CD14-positive monocyte (primary cell): ENCODE measurements at regions not wholly inside any gene's neighbourhood (a gene's known extent, or its start where the extent isn't known, plus 50 kb on each side); places are given as distances from the start of the nearest gene placed in this dataset.

Source experiments
- DNase-seq, 3 donors: peaks; one replicate each; pipeline ENCODE4 v3.0.0-alpha.2; 2011 to 2022
- H2AFZ ChIP-seq: 2 replicates; pipeline ENCODE4 v1.6.0; 2012; ENCODE audit warnings: mild to moderate bottlenecking, low read depth, low read length, inconsistent platforms; ENCODE audit not compliant: insufficient read depth, poor library complexity, severe bottlenecking
- H3K27ac ChIP-seq, 2 donors: 1 replicate in 1 of 2; 2 replicates in 1 of 2; pipeline ENCODE4 v1.5.1; 2012 to 2013; ENCODE audit warnings: low read length in 2 of 2, control low read depth in 1 of 2, inconsistent platforms in 1 of 2, low read depth in 1 of 2, mild to moderate bottlenecking in 1 of 2
- H3K27me3 ChIP-seq, 2 donors: one replicate each; pipeline versions ENCODE4 v1.6.0 to v1.6.1; 2011 to 2013; ENCODE audit warnings: low read length in 2 of 2; ENCODE audit not compliant: control insufficient read depth in 2 of 2, insufficient read depth in 2 of 2
- H3K36me3 ChIP-seq, 2 donors: replicated peaks in 1 of 2; 1 replicate in 1 of 2; 2 replicates in 1 of 2; pipeline versions ENCODE4 v1.5.1 to v1.6.1; 2012 to 2013; ENCODE audit warnings: low read length in 2 of 2, control low read depth in 1 of 2, inconsistent platforms in 1 of 2, mild to moderate bottlenecking in 1 of 2; ENCODE audit not compliant: insufficient read depth in 2 of 2, control insufficient read depth in 1 of 2
- H3K4me1 ChIP-seq, 2 donors: 1 replicate in 1 of 2; 2 replicates in 1 of 2; pipeline versions ENCODE4 v1.5.1 to v1.6.1; 2012 to 2013; ENCODE audit warnings: low read length in 2 of 2, control low read depth in 1 of 2, inconsistent platforms in 1 of 2, mild to moderate bottlenecking in 1 of 2, moderate library complexity in 1 of 2; ENCODE audit not compliant: insufficient read depth in 2 of 2, control insufficient read depth in 1 of 2
- H3K4me2 ChIP-seq: replicated peaks from 2 replicates; pipeline ENCODE3; 2012; ENCODE audit warnings: low read length, moderate library complexity, mild to moderate bottlenecking; ENCODE audit not compliant: poor library complexity, severe bottlenecking; ENCODE audit errors: extremely low read depth
- H3K4me3 ChIP-seq, 3 experiments: fragments of 200-600 bp in 1 of 3; sonication (generic) in 1 of 3; replicated peaks in 1 of 3; 1 replicate in 2 of 3; 2 replicates in 1 of 3; pipeline ENCODE4 v1.5.1; 2011 to 2013; ENCODE audit warnings: low read length in 3 of 3, mild to moderate bottlenecking in 3 of 3, control low read depth in 2 of 3, low read depth in 2 of 3, inconsistent platforms in 1 of 3, moderate library complexity in 1 of 3
- H3K79me2 ChIP-seq: 2 replicates; pipeline ENCODE4 v1.6.0; 2012; ENCODE audit warnings: mild to moderate bottlenecking, control low read depth, inconsistent platforms, low read length, moderate library complexity; ENCODE audit not compliant: insufficient read depth
- H3K9ac ChIP-seq: 2 replicates; pipeline ENCODE4 v1.6.0; 2017; ENCODE audit warnings: low read length, mild to moderate bottlenecking; ENCODE audit not compliant: insufficient read depth, poor library complexity, severe bottlenecking
- H3K9me3 ChIP-seq, 2 donors: replicated peaks in 1 of 2; 1 replicate in 1 of 2; 2 replicates in 1 of 2; pipeline versions ENCODE4 v1.5.1 to v1.6.1; 2012 to 2013; ENCODE audit warnings: low read length in 2 of 2, control low read depth in 1 of 2; ENCODE audit not compliant: control insufficient read depth in 1 of 2, insufficient read depth in 1 of 2
- H4K20me1 ChIP-seq: 2 replicates; pipeline ENCODE4 v1.6.0; 2012; ENCODE audit warnings: mild to moderate bottlenecking, low read length, control low read depth, moderate library complexity; ENCODE audit not compliant: insufficient read depth
- H3K27ac Mint-ChIP-seq, 7 donors: one replicate each; pipeline ENCODE4 v1.8.0; 2020; ENCODE audit warnings: mild to moderate bottlenecking in 7 of 7, mixed read lengths in 7 of 7, moderate library complexity in 6 of 7, inconsistent platforms in 2 of 7
- H3K27me3 Mint-ChIP-seq, 3 donors: one replicate each; pipeline ENCODE4 v1.8.0; 2021 to 2022; ENCODE audit warnings: low read depth in 3 of 3, mild to moderate bottlenecking in 3 of 3, mixed read lengths in 3 of 3, moderate library complexity in 3 of 3, inconsistent platforms in 1 of 3
- H3K36me3 Mint-ChIP-seq, 2 donors: one replicate each; pipeline ENCODE4 v1.8.0; 2020; ENCODE audit warnings: mixed read lengths in 2 of 2, inconsistent platforms in 1 of 2, mild to moderate bottlenecking in 1 of 2
- H3K4me1 Mint-ChIP-seq: one replicate; pipeline ENCODE4 v1.8.0; 2020; ENCODE audit warnings: mild to moderate bottlenecking, mixed read lengths
- H3K4me3 Mint-ChIP-seq, 2 donors: one replicate each; pipeline ENCODE4 v1.8.0; 2020; ENCODE audit warnings: mild to moderate bottlenecking in 2 of 2, mixed read lengths in 2 of 2, moderate library complexity in 1 of 2
- H3K9me3 Mint-ChIP-seq, 7 donors: one replicate each; pipeline ENCODE4 v1.8.0; 2020 to 2022; ENCODE audit warnings: mixed read lengths in 7 of 7, mild to moderate bottlenecking in 6 of 7, moderate library complexity in 6 of 7, inconsistent platforms in 2 of 7
- WGBS: methylation state at CpG from one replicate; pipeline ENCODE4 v1.1.5; 2013; ENCODE audit warnings: missing lambda C conversion rate; ENCODE audit not compliant: insufficient coverage; 5-methylcytosine and 5-hydroxymethylcytosine counted together
- intact Hi-C, 2 donors: fragments of 100-400 bp; cut with micrococcal nuclease; formaldehyde crosslinking; loops; one replicate each; pipeline versions ENCODE4 v1.15.0 to v1.15.1; 2023
- TF ChIP-seq, protein P1 (sequence below): fragments of 200-600 bp; IDR thresholded peaks from one replicate; pipeline ENCODE4 v1.8.0; 2022; ENCODE audit warnings: antibody characterized with exemption, mild to moderate bottlenecking

DNA sequence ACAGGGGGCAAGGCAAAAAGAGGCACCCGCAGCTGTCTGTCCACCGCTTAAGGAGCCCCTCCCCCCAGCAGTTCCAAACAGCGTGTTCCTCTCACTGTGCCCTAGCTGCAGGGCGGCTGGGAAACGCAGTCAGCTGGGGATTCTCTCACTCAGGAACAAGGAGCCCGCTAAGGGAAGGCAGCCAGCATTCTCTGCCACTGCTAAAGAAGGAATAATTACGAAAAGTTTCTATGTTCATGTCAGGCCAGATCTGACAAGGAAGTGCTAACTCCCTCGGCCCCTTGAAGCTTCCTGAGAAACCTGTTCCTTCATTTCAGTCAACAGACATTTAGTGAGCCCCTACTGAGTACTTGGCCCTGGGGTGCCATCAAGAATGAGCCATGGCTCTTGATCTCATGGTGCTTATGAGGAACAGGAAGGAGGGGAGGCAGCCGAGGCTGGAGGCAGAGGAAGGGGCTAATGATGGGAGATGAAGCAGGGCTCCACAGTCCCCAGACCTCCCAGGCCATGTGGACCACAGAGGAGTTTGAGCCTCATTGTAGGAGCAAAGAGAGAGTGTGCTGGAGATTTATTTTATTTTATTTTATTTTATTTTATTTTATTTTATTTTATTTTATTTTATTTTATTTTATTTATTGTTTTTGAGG is 101.7 kb upstream of the PMEPA1 start:
- no peak for DNase-seq
- intact Hi-C loops, result no loop called here
- Histone ChIP-seq H3K9ac (no peak overlapping the region), H2AFZ (no peak overlapping the region), H3K4me3 (no peak overlapping the region), H4K20me1 (no peaks in the 10 kb centered on the region), H3K79me2 (no peaks in the 10 kb centered on the region), H3K4me1 (no peaks in the 10 kb centered on the region), H3K27ac (no peak overlapping the region), H3K4me2 (no peak overlapping the region), H3K36me3 (no peaks in the 10 kb centered on the region), H3K27me3 (no peaks in the 10 kb centered on the region), H3K9me3 (no peaks in the 10 kb centered on the region)
- TF ChIP-seq, protein P1, sequence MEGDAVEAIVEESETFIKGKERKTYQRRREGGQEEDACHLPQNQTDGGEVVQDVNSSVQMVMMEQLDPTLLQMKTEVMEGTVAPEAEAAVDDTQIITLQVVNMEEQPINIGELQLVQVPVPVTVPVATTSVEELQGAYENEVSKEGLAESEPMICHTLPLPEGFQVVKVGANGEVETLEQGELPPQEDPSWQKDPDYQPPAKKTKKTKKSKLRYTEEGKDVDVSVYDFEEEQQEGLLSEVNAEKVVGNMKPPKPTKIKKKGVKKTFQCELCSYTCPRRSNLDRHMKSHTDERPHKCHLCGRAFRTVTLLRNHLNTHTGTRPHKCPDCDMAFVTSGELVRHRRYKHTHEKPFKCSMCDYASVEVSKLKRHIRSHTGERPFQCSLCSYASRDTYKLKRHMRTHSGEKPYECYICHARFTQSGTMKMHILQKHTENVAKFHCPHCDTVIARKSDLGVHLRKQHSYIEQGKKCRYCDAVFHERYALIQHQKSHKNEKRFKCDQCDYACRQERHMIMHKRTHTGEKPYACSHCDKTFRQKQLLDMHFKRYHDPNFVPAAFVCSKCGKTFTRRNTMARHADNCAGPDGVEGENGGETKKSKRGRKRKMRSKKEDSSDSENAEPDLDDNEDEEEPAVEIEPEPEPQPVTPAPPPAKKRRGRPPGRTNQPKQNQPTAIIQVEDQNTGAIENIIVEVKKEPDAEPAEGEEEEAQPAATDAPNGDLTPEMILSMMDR, result no peak
- Mint-ChIP-seq H3K36me3 (no peaks in the 10 kb centered on the region), H3K4me3 (no peak overlapping the region), H3K27ac (no peak overlapping the region), H3K27me3 (peaks cover 0 to 2% (median 1%) of the 10 kb centered on the region in 3 donors), H3K4me1 (no peaks in the 10 kb centered on the region), H3K9me3 (peaks cover 0 to 4% (median 0%) of the 10 kb centered on the region in 7 donors)
- 33% methylated on average over 5 of the region's 9 CpGs for WGBS

- no peak overlapping the region for H3K4me3 Mint-ChIP-seq
- TF ChIP-seq, protein P1, result no peak
These were observed 100.9 kb upstream of the PMEPA1 start for GRCh38 chr20:57810511-57811373.

More at GRCh38 chr20:57810511-57811373, 100.9 kb upstream of the PMEPA1 start:
- H3K4me1 Mint-ChIP-seq, result no peaks in the 10 kb centered on the region
- Histone ChIP-seq H3K4me2 (no peak overlapping the region), H2AFZ (no peak overlapping the region), H3K4me3 (no peak overlapping the region), H3K27me3 (no peaks in the 10 kb centered on the region), H3K4me1 (no peaks in the 10 kb centered on the region), H4K20me1 (no peaks in the 10 kb centered on the region), H3K9ac (no peak overlapping the region), H3K9me3 (no peaks in the 10 kb centered on the region), H3K79me2 (no peaks in the 10 kb centered on the region), H3K36me3 (no peaks in the 10 kb centered on the region), H3K27ac (no peak overlapping the region)
- no peaks in the 10 kb centered on the region for H3K36me3 Mint-ChIP-seq
- peaks cover 0 to 4% (median 0%) of the 10 kb centered on the region in 7 donors for H3K9me3 Mint-ChIP-seq
- intact Hi-C loops, result no loop called here
- no peak for DNase-seq
- H3K27ac Mint-ChIP-seq, result no peak overlapping the region
- H3K27me3 Mint-ChIP-seq, result peaks cover 0 to 2% (median 1%) of the 10 kb centered on the region in 3 donors
- 96% methylated on average over 21 of the region's 26 CpGs for whole genome bisulfite sequencing
